ENCODE measurements at regions not wholly inside any gene's neighbourhood (a gene's known extent, or its start where the extent isn't known, plus 50 kb on each side); places are given as distances from the start of the nearest gene placed in this dataset.

DNA sequence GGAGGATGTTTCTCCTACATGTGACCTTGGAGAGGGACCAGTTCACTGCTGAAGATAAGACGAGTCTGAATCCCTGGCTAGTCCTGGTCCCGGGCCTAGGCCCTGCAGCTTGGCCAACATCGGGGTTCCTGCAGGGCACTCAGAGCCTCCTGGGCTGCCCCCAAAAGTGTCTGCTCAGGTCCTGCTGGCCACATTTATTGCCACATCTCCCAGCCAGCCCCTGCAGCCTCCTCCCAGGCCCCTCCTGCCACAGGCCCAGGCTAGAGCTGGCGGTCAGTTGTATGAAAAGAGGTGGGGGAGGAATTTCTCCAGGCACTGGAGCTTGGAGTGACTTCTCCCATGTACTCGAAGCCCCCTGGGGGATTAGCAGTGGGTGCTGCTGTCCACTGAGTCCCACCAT is 56.5 kb upstream of the PPARA start:
- TF ChIP-seq, protein P1, sequence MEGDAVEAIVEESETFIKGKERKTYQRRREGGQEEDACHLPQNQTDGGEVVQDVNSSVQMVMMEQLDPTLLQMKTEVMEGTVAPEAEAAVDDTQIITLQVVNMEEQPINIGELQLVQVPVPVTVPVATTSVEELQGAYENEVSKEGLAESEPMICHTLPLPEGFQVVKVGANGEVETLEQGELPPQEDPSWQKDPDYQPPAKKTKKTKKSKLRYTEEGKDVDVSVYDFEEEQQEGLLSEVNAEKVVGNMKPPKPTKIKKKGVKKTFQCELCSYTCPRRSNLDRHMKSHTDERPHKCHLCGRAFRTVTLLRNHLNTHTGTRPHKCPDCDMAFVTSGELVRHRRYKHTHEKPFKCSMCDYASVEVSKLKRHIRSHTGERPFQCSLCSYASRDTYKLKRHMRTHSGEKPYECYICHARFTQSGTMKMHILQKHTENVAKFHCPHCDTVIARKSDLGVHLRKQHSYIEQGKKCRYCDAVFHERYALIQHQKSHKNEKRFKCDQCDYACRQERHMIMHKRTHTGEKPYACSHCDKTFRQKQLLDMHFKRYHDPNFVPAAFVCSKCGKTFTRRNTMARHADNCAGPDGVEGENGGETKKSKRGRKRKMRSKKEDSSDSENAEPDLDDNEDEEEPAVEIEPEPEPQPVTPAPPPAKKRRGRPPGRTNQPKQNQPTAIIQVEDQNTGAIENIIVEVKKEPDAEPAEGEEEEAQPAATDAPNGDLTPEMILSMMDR (IDR thresholded peaks at IDR 0.05; ENCODE audit: extremely low read depth, missing control alignments): no peak
- no peak for DNase-seq (ENCODE audit: low spot score)

DNA sequence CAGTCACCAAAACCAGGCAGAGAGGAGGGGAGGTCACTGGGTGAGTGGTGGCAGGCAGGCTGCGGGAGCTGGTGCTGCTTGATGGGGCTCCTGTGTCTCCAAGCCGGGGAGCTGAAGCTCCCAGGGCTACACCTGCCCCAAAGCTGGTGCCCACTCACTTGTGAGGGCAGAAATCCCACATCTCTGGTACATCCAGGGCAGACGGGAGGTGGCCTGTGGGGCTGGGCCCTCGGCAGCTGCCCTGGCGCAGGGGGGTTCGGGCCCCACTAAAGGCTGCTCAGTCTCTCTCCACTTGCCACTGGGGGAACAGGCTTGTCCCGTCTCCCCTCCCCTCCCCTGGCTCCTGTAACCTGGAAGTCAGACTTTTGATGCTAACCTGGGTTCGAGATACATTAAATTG is 55.6 kb upstream of the PPARA start:
- TF ChIP-seq, protein P1 (IDR thresholded peaks at IDR 0.05; ENCODE audit: extremely low read depth, missing control alignments): no peak
- no peak for DNase-seq (ENCODE audit: low spot score)

DNA sequence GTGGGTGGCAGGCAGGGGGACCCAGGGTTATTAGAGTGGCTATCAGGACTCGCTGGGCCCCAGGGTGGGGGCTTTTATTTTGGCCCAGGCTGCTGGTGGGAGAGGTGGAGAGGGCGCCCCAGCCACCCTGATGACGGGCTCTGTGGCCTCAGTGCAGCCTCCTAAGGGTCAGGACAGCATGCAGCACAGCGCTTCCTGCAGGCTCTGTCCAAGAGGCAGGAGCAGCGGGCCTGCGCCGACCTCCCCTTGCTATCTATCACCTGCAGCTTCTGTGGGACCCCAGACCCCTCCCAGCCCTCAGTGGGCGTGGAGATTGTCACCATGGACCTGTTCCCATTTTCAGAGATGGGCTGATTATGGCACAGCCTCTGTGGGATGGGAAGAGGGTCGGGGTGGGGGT is 54.3 kb upstream of the PPARA start:
- no peak for DNase-seq (ENCODE audit: low spot score)
- TF ChIP-seq, protein P1 (IDR thresholded peaks at IDR 0.05; ENCODE audit: extremely low read depth, missing control alignments): no peak

DNA sequence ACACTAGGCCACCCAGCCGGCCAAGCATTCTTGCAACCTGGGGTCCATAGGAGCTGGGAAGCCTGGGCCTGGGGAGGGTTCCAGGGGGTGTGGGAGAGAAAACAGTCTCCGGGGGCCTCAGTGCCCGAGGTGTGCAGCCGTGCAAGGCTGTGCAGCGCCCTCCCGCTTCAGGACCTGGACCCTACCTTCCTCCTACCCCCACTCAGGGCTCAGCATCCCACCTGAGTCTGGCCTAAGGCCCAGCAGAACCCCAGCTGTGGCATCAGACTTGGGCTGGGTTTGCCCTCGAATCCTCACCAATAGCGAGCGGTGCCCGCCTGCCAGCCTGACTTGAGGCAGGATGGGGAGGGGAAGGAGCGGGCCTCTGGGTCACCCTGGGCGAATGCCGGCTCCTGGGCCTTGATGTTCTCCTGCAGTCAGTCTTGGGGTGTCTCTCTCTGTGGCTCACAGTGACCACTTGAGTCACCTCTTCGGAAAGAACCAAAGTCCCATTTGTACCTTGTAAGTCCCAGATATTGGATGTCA is 53.6 kb upstream of the PPARA start:
- no peak for DNase-seq (ENCODE audit: low spot score)
- TF ChIP-seq, protein P1 (IDR thresholded peaks at IDR 0.05; ENCODE audit: extremely low read depth, missing control alignments): no peak

DNA sequence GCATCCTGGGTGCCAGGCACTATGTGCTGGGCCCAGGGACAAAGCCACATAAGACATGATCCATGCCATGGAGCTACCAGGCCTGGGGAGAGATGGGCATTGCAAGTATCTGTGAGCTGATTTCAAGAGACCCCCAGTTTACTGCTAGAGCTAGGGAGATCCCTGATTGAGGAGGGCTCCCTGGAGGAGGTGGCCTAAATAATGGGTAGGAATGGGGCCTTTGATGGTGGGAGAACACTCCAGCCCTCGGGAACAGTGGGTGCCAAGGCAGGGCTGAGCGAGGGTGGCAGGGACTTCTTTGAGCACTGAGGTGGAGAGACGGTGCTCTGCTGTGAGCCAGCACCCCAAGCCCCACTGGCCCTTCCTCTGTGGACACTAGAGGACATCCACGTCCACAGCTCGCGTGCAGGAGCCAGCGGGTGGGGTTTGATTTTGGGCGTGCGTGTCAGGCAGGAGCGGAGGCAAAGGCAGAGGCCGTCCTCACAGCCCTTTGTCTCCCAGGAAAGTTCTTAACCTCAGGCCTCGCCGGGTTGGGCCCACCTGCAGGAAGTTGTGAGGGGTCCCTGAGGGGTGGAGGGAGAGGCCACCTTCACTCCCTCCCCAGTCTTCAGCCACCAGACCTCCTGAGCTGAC is 52.9 kb upstream of the PPARA start:
- DNase-seq (ENCODE audit: low spot score): no peak
- TF ChIP-seq, protein P1 (IDR thresholded peaks at IDR 0.05; ENCODE audit: extremely low read depth, missing control alignments): no peak

DNA sequence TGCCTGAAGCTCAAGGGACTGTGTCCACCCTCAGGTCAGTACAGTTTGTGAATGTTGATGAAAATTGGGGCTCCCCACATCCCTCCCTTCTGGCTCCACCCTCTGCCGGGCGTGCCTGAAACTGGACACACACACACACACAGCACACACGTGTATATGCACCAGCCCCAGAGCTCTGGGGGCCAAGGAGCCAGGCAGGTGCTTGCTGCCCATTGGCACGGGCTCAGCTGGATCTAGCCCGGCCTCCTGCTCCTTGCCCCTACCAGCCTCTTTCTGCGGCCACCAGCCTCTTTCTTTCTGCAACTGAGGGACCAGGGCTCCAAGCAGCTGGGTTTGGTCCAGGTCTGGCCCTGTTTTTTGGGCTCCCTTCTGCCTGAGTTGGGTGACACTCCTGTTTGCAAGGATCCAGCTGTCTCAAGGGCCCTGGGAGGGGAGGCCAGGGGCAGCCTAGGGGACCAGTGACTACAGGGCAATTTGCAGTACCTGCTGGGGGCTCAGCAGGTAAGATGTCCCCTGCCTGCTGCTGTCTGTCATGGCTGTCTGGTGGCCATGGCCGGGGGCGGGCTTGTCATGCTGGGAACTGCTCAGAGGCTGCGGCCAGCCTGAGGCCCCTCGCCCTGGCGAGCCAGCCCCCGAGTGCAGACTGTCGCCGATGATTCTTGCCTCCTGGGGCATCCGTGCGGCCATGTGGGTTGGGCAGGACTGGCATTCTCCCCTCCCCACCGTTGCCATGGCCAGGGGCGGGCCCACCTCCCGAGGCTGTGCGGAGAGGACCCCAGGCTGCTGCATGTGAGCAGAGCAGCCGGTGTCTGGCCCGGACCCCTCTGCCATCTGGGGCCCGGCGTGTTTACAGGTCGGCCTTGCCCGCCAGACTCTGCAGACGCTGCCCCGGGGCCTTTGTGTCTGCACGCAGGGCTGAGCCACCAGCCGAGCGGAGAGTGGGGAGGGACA is 51.5 kb upstream of the PPARA start:
- DNase-seq (ENCODE audit: low spot score): no peak
- TF ChIP-seq, protein P1 (IDR thresholded peaks at IDR 0.05; ENCODE audit: extremely low read depth, missing control alignments): no peak

DNA sequence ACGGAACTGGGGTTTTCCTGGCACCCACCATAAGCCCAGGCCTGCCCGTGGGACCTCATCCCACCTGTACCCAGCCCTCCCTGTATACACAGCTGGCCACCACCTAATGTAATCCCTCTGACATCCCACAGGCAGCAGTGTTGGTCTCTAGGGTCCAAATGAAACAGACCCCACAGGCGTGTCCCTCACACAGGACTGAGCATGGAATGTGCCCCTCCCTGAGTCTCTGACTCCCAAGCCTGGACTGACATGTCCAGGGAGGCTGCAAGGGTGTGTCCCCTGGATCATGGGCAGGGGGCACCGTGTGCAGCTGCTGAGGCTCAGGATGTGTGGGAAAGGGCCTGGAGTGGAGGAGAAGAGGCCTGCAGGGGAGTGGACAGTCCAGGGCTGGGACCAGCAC is 50.6 kb upstream of the PPARA start:
- TF ChIP-seq, protein P1 (IDR thresholded peaks at IDR 0.05; ENCODE audit: extremely low read depth, missing control alignments): no peak

More for the DNA sequence above, 50.6 kb upstream of the PPARA start:
- DNase-seq (ENCODE audit: low spot score): no peak

Data from GM20000 (cell line).